K562 (cell line): ENCODE measurements at regions not wholly inside any gene's neighbourhood (a gene's known extent, or its start where the extent isn't known, plus 50 kb on each side); places are given as distances from the start of the nearest gene placed in this dataset.

Experiments used
- ATAC-seq: fragments of 200-7000 bp; cut with Tn5 transposase; 3 replicates; pipeline ENCODE4 v1.9.1; 2020; ENCODE audit warnings: moderate library complexity
- BruUV-seq: library from RNA; stranded (reverse); fragments of 400-500 nt; replicated peaks from 2 replicates; lab custom pipeline; 2021; lab: Mats Ljungman, UMichigan
- CTCF ChIA-PET: fragments of 300-600 bp; formaldehyde crosslinking; extraction: SDS; loops from one replicate; lab custom pipeline; 2021; ENCODE audit warnings: low intra/inter-chr PET ratio; lab: Yijun Ruan, JAX
- POLR2A ChIA-PET: fragments of 300-600, 350-650 bp; sonication (Branson Sonifier 250); formaldehyde crosslinking; extraction: SDS; loops from one replicate; lab custom pipeline; 2021; ENCODE audit warnings: antibody characterized with exemption, inconsistent platforms; lab: Yijun Ruan, JAX
- DNase-seq, 4 experiments: peaks; one replicate each; pipeline versions ENCODE4 v3.0.0 to v3.0.0-alpha.2; 2011 to 2018; ENCODE audit warnings: low spot score in 3 of 4, mixed read lengths in 3 of 4; ENCODE audit errors: extremely low read depth in 1 of 4
- FAIRE-seq: peaks from 2 replicates; lab custom pipeline; 2011; peaks lifted over from hg19 to GRCh38; lab: Jason Lieb, UNC
- H2AFZ ChIP-seq: 2 replicates; pipeline ENCODE4 v1.6.0; 2011; ENCODE audit warnings: low read depth, low read length, control low read depth, inconsistent platforms
- H3K27ac ChIP-seq: fragments of 200-600 bp; 3 replicates; pipeline ENCODE4 v1.8.0; 2011; ENCODE audit warnings: low read depth, mild to moderate bottlenecking, control low read depth, inconsistent platforms, low read length, moderate library complexity, mixed read lengths; ENCODE audit errors: extremely low read depth
- H3K27me3 ChIP-seq, 2 experiments: fragments of 300-600 bp in 1 of 2; 2 replicates in 1 of 2; 3 replicates in 1 of 2; pipeline versions ENCODE4 v1.6.0 to v1.8.0; 2011; ENCODE audit warnings: inconsistent platforms in 2 of 2, low read length in 2 of 2, mild to moderate bottlenecking in 1 of 2, mixed read lengths in 1 of 2, moderate library complexity in 1 of 2; ENCODE audit not compliant: control insufficient read depth in 2 of 2, insufficient read depth in 2 of 2
- H3K36me3 ChIP-seq: fragments of 300-600 bp; 3 replicates; pipeline ENCODE4 v1.8.0; 2011; ENCODE audit warnings: mild to moderate bottlenecking, low read length, inconsistent platforms; ENCODE audit not compliant: control insufficient read depth, insufficient read depth
- H3K4me1 ChIP-seq, 2 experiments: fragments of 200-600 bp in 1 of 2; replicated peaks in 1 of 2; 2 replicates in 1 of 2; 3 replicates in 1 of 2; pipeline versions ENCODE4 v1.5.1 to v1.8.0; 2011; ENCODE audit warnings: inconsistent platforms in 2 of 2, low read length in 2 of 2, mild to moderate bottlenecking in 1 of 2, mixed read lengths in 1 of 2, moderate library complexity in 1 of 2; ENCODE audit not compliant: control insufficient read depth in 2 of 2, insufficient read depth in 2 of 2
- H3K4me2 ChIP-seq: 2 replicates; pipeline ENCODE4 v1.6.1; 2011; ENCODE audit warnings: low read length, control low read depth, inconsistent platforms, mixed read lengths; ENCODE audit not compliant: insufficient read depth
- H3K4me3 ChIP-seq: fragments of 200-600 bp; sonication (generic), shearing (Covaris generic); 2 replicates; pipeline ENCODE4 v1.5.1; 2016; ENCODE audit warnings: control low read depth, inconsistent platforms
- H3K79me2 ChIP-seq: fragments of 200-600 bp; 3 replicates; pipeline ENCODE4 v1.8.0; 2011; ENCODE audit warnings: low read length, inconsistent platforms; ENCODE audit not compliant: control insufficient read depth, insufficient read depth
- H3K9ac ChIP-seq, 2 experiments: 2 replicates each; pipeline versions ENCODE4 v1.6.0 to v1.6.1; 2011; ENCODE audit warnings: low read depth in 2 of 2, low read length in 2 of 2, control low read depth in 1 of 2, inconsistent platforms in 1 of 2, mild to moderate bottlenecking in 1 of 2, mixed read lengths in 1 of 2; ENCODE audit not compliant: insufficient read depth in 1 of 2
- H3K9me1 ChIP-seq: one replicate; pipeline ENCODE4 v1.6.0; 2011; ENCODE audit warnings: inconsistent platforms, mild to moderate bottlenecking, low read length, moderate library complexity; ENCODE audit not compliant: control insufficient read depth, insufficient read depth
- H3K9me3 ChIP-seq: replicated peaks from 2 replicates; pipeline ENCODE4 v1.5.1; 2011; ENCODE audit warnings: low read depth, low read length, inconsistent platforms; ENCODE audit not compliant: control insufficient read depth, insufficient read depth
- H4K20me1 ChIP-seq: replicated peaks from 2 replicates; pipeline ENCODE4 v1.6.1; 2011; ENCODE audit warnings: low read length, inconsistent platforms, mixed read lengths; ENCODE audit not compliant: control insufficient read depth, insufficient read depth
- DDX20 ChIP-seq: fragments of 450-650 bp; IDR thresholded peaks from 2 replicates; pipeline ENCODE4 v1.6.1; 2016; ENCODE audit warnings: missing genetic modification characterization, low read depth, mild to moderate bottlenecking, missing compliant biosample characterization, moderate library complexity
- EWSR1 ChIP-seq: fragments of 450-650 bp; IDR thresholded peaks from 2 replicates; pipeline ENCODE4 v1.6.1; 2018; ENCODE audit warnings: borderline replicate concordance, mild to moderate bottlenecking, low read depth, moderate library complexity; ENCODE audit not compliant: partially characterized antibody
- FOXP1 ChIP-seq: sonication (generic); formaldehyde crosslinking; IDR thresholded peaks from 2 replicates; pipeline ENCODE4 v1.8.0; 2022; ENCODE audit warnings: mild to moderate bottlenecking, missing genetic modification reagents
- HDAC1 ChIP-seq, 2 experiments: fragments of 450-650 bp; IDR thresholded peaks; 2 replicates each; pipeline ENCODE4 v1.6.1; 2016 to 2017; ENCODE audit warnings: inconsistent platforms in 1 of 2, mild to moderate bottlenecking in 1 of 2, moderate library complexity in 1 of 2
- KAT8 ChIP-seq: fragments of 450-650 bp; IDR thresholded peaks from 2 replicates; pipeline ENCODE4 v1.6.1; 2016; ENCODE audit warnings: low read depth, mild to moderate bottlenecking
- MAFG ChIP-seq: fragments of 450-650 bp; conservative IDR thresholded peaks from 2 replicates; pipeline ENCODE4 v1.6.1; 2016; ENCODE audit warnings: missing genetic modification characterization, missing compliant biosample characterization
- POLR3G ChIP-seq: IDR thresholded peaks from 2 replicates; pipeline ENCODE4 v1.6.1; 2011; ENCODE audit not compliant: insufficient read length, insufficient replicate concordance; ENCODE audit errors: extremely low read depth
- PTTG1 ChIP-seq: fragments of 450-650 bp; IDR thresholded peaks from 2 replicates; pipeline ENCODE4 v1.6.1; 2016; ENCODE audit warnings: low read depth, mild to moderate bottlenecking, missing genetic modification characterization, missing compliant biosample characterization
- RB1 ChIP-seq: fragments of 450-650 bp; IDR thresholded peaks from 2 replicates; pipeline ENCODE4 v1.6.1; 2017; ENCODE audit warnings: low read depth, mild to moderate bottlenecking
- RBM14 ChIP-seq: fragments of 200-400 bp; formaldehyde crosslinking; IDR thresholded peaks from 2 replicates; pipeline ENCODE4 v1.6.1; 2018; ENCODE audit warnings: low read depth, mild to moderate bottlenecking, low read length, moderate library complexity, borderline replicate concordance; ENCODE audit not compliant: insufficient read depth
- SAFB ChIP-seq: fragments of 200-400 bp; formaldehyde crosslinking; IDR thresholded peaks from 2 replicates; pipeline ENCODE4 v1.6.1; 2017; ENCODE audit warnings: low read depth, low read length, borderline replicate concordance
- TCF15 ChIP-seq: fragments of 250-450 bp; sonication (Bioruptor Pico); IDR thresholded peaks from 2 replicates; pipeline ENCODE4 v1.8.0; 2022; ENCODE audit warnings: moderate library complexity, mild to moderate bottlenecking, inconsistent platforms
- VEZF1 ChIP-seq: fragments of 200-800 bp; sonication (Bioruptor generic); IDR thresholded peaks from 2 replicates; pipeline ENCODE4 v1.6.1; 2017; ENCODE audit warnings: missing genetic modification characterization, missing compliant biosample characterization
- ZC3H4 ChIP-seq: sonication (generic); formaldehyde crosslinking; IDR thresholded peaks from 2 replicates; pipeline ENCODE4 v1.9.0; 2021; ENCODE audit warnings: missing genetic modification reagents, borderline replicate concordance
- ZNF143 ChIP-seq: sonication (generic); formaldehyde crosslinking; IDR thresholded peaks from 2 replicates; pipeline ENCODE4 v1.9.0; 2022; ENCODE audit warnings: mild to moderate bottlenecking, missing genetic modification reagents
- WGBS: fragments of 100-300 bp; shearing (Covaris generic); methylation state at CpG from one replicate; pipeline ENCODE4 v1.1.6; 2016; ENCODE audit warnings: low coverage, mixed read lengths; ENCODE audit not compliant: insufficient coverage; ENCODE audit errors: missing lambda C conversion rate; 5-methylcytosine and 5-hydroxymethylcytosine counted together
- in situ Hi-C: fragments of 300-500 bp; cut with MboI; formaldehyde crosslinking; loops from 4 replicates; pipeline ENCODE4 v1.15.0; 2018; ENCODE audit warnings: inconsistent platforms, mixed read lengths
- intact Hi-C: fragments of 100-400 bp; cut with micrococcal nuclease; formaldehyde crosslinking; loops from 2 replicates; pipeline ENCODE4 v1.14.2; 2022
- TF ChIP-seq, protein P1 (sequence below): fragments of 250-450 bp; sonication (Bioruptor Pico); IDR thresholded peaks from 2 replicates; pipeline ENCODE4 v1.5.0; 2020; ENCODE audit warnings: mild to moderate bottlenecking, borderline replicate concordance
- TF ChIP-seq, protein P2 (sequence below): fragments of 150-350 bp; IDR thresholded peaks from 2 replicates; pipeline ENCODE4 v1.6.1; 2014; ENCODE audit warnings: low read depth, mild to moderate bottlenecking, low read length, borderline replicate concordance

DNA sequence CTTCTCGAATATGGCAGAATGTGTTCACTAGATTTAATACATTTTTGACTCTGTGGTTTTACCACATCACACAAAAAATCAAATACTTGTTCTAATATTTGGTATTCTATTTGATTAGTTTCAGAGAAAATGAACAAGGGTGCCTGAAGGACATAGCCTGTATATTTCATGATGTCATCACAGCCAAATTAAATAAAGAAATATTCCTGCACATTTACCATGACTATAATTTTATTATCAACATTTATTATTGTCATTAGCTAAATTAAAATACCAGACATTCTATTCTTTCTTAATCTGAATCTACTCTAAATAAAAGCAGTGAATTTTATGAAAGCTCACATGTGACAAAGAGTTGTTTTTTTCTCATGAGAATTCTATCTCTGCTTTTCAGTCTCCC is 980.5 kb downstream of the PCDH18 start:
- BruUV-seq = no TSS peak
- Histone ChIP-seq H3K4me1 (no peaks in the 10 kb centered on the region), H3K9me1 (no peaks in the 10 kb centered on the region), H3K4me2 (no peak overlapping the region), H3K4me3 (no peak overlapping the region), H3K9me3 (no peaks in the 10 kb centered on the region), H2AFZ (no peak overlapping the region), H4K20me1 (no peaks in the 10 kb centered on the region), H3K27me3 (no peaks in the 10 kb centered on the region)
- DNase-seq = no peak
- no peak for ATAC-seq
- FAIRE-seq = no peak
- CTCF ChIA-PET = no interaction called here
- TF ChIP-seq, protein P1, sequence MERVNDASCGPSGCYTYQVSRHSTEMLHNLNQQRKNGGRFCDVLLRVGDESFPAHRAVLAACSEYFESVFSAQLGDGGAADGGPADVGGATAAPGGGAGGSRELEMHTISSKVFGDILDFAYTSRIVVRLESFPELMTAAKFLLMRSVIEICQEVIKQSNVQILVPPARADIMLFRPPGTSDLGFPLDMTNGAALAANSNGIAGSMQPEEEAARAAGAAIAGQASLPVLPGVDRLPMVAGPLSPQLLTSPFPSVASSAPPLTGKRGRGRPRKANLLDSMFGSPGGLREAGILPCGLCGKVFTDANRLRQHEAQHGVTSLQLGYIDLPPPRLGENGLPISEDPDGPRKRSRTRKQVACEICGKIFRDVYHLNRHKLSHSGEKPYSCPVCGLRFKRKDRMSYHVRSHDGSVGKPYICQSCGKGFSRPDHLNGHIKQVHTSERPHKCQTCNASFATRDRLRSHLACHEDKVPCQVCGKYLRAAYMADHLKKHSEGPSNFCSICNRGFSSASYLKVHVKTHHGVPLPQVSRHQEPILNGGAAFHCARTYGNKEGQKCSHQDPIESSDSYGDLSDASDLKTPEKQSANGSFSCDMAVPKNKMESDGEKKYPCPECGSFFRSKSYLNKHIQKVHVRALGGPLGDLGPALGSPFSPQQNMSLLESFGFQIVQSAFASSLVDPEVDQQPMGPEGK (CRISPR knock-in tag) = no peak
- TF ChIP-seq ZC3H4 = no peak
- TF ChIP-seq VEZF1 (CRISPR knock-in tag) = no peak
- TF ChIP-seq FOXP1 (CRISPR knock-in tag) = no peak
- no peak for TF ChIP-seq RBM14
- TF ChIP-seq SAFB = no peak
- no peak for TF ChIP-seq DDX20 (tag)
- TF ChIP-seq, protein P2, sequence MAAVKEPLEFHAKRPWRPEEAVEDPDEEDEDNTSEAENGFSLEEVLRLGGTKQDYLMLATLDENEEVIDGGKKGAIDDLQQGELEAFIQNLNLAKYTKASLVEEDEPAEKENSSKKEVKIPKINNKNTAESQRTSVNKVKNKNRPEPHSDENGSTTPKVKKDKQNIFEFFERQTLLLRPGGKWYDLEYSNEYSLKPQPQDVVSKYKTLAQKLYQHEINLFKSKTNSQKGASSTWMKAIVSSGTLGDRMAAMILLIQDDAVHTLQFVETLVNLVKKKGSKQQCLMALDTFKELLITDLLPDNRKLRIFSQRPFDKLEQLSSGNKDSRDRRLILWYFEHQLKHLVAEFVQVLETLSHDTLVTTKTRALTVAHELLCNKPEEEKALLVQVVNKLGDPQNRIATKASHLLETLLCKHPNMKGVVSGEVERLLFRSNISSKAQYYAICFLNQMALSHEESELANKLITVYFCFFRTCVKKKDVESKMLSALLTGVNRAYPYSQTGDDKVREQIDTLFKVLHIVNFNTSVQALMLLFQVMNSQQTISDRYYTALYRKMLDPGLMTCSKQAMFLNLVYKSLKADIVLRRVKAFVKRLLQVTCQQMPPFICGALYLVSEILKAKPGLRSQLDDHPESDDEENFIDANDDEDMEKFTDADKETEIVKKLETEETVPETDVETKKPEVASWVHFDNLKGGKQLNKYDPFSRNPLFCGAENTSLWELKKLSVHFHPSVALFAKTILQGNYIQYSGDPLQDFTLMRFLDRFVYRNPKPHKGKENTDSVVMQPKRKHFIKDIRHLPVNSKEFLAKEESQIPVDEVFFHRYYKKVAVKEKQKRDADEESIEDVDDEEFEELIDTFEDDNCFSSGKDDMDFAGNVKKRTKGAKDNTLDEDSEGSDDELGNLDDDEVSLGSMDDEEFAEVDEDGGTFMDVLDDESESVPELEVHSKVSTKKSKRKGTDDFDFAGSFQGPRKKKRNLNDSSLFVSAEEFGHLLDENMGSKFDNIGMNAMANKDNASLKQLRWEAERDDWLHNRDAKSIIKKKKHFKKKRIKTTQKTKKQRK = no peak
- no peak for TF ChIP-seq EWSR1
- no peak for TF ChIP-seq MAFG (tag)
- TF ChIP-seq PTTG1 = no peak
- no peak for TF ChIP-seq KAT8
- no peak for TF ChIP-seq ZNF143 (CRISPR knock-in tag)
- TF ChIP-seq RB1 = no peak
- TF ChIP-seq TCF15 = no peak
- no peak for TF ChIP-seq POLR3G
- TF ChIP-seq HDAC1 (IDR thresholded peaks at IDR 0.05) = no peak
- TF ChIP-seq, all 486 proteins: peak for 0
- Histone ChIP-seq H3K27ac (no peak overlapping the region), H3K79me2 (no peaks in the 10 kb centered on the region), H3K36me3 (no peaks in the 10 kb centered on the region), H3K9ac (no peak overlapping the region)
- intact Hi-C loops = no loop called here
- in situ Hi-C loops = no loop called here
- 0% methylated on average over 1 of the region's 1 CpG for WGBS
- POLR2A ChIA-PET = no interaction called here
